Epidermal melanocyte (primary cell): ENCODE measurements at regions not wholly inside any gene's neighbourhood (a gene's known extent, or its start where the extent isn't known, plus 50 kb on each side); places are given as distances from the start of the nearest gene placed in this dataset.

Source experiments
- DNase-seq: peaks from one replicate; pipeline ENCODE4 v3.0.0; 2011; ENCODE audit warnings: low spot score; ENCODE audit not compliant: insufficient read length

- no peak for DNase-seq
Measured at GRCh38 chr13:34772881-34773280, 169.2 kb upstream of the NBEA start.

- DNase-seq, result no peak
Measured at GRCh38 chr13:34776390-34776981, 165.6 kb upstream of the NBEA start.

- DNase-seq, result no peak
Measured at GRCh38 chr13:34777089-34777913, 164.8 kb upstream of the NBEA start.

- no peak for DNase-seq
Measured at GRCh38 chr13:34777914-34778303, 164.2 kb upstream of the NBEA start.

- DNase-seq, result no peak
Measured at GRCh38 chr13:34779171-34779570, 162.9 kb upstream of the NBEA start.

GRCh38 chr13:34793301-34793700 lies 148.8 kb upstream of the NBEA start:
- DNase-seq, result no peak

GRCh38 chr13:34803756-34804155 lies 138.3 kb upstream of the NBEA start:
- DNase-seq, result no peak

- DNase-seq, result no peak
Measured at GRCh38 chr13:34805347-34805746, 136.7 kb upstream of the NBEA start.

- no peak for DNase-seq
Measured at GRCh38 chr13:34808649-34809048, 133.4 kb upstream of the NBEA start.

GRCh38 chr13:34810996-34811395 lies 131.1 kb upstream of the NBEA start:
- no peak for DNase-seq

GRCh38 chr13:34815526-34815925 lies 126.5 kb upstream of the NBEA start:
- no peak for DNase-seq

- DNase-seq, result peak; percentile 31
Measured at GRCh38 chr13:34816245-34816884, 125.7 kb upstream of the NBEA start.

- no peak for DNase-seq
Measured at GRCh38 chr13:34816908-34817665, 125.0 kb upstream of the NBEA start.

- no peak for DNase-seq
Measured at GRCh38 chr13:34822650-34823049, 119.4 kb upstream of the NBEA start.

GRCh38 chr13:34826432-34826831 lies 115.6 kb upstream of the NBEA start:
- no peak for DNase-seq

GRCh38 chr13:34833562-34834182 lies 108.4 kb upstream of the NBEA start:
- DNase-seq, result no peak

- no peak for DNase-seq
Measured at GRCh38 chr13:34842466-34842865, 99.6 kb upstream of the NBEA start.

- DNase-seq, result no peak
Measured at GRCh38 chr13:34847766-34848165, 94.3 kb upstream of the NBEA start.

GRCh38 chr13:34849406-34849805 lies 92.7 kb upstream of the NBEA start:
- no peak for DNase-seq

GRCh38 chr13:34853161-34853560 lies 88.9 kb upstream of the NBEA start:
- no peak for DNase-seq

- no peak for DNase-seq
Measured at GRCh38 chr13:34857558-34858325, 84.3 kb upstream of the NBEA start.
